ENCODE measurements at regions not wholly inside any gene's neighbourhood (a gene's known extent, or its start where the extent isn't known, plus 50 kb on each side); places are given as distances from the start of the nearest gene placed in this dataset.

- Histone ChIP-seq H4K91ac (ENCODE audit: insufficient read length, low read depth, low read length) (no peak overlapping the region), H3K14ac (ENCODE audit: insufficient read depth, low read length) (no peak overlapping the region), H3K27me3 (ENCODE audit: insufficient read depth, low read length) (no peaks in the 10 kb centered on the region), H3K4me2 (ENCODE audit: insufficient read depth, insufficient read length, low read length) (no peak overlapping the region), H2BK20ac (ENCODE audit: low read depth, low read length, poor library complexity, severe bottlenecking) (no peak overlapping the region), H3T11ph (ENCODE audit: low read length) (no peak overlapping the region), H3K56ac (ENCODE audit: insufficient read length, low read depth, low read length) (no peak overlapping the region), H4K5ac (ENCODE audit: insufficient read length, low read depth, low read length) (no peak overlapping the region), H2AFZ (ENCODE audit: low read length) (no peak overlapping the region), H3K4ac (ENCODE audit: low read depth, low read length) (no peak overlapping the region), H3K23ac (ENCODE audit: insufficient read length, low read depth, low read length) (no peak overlapping the region), H3K23me2 (ENCODE audit: insufficient read length, low read depth, low read length, poor library complexity, severe bottlenecking) (no peaks in the 10 kb centered on the region), H3K27ac (ENCODE audit: insufficient read length, low read depth, low read length) (no peak overlapping the region), H2AK5ac (ENCODE audit: insufficient read length, low read length) (no peak overlapping the region), H3K9me3 (ENCODE audit: control insufficient read depth, low read depth, low read length) (no peaks in the 10 kb centered on the region), H3K9ac (ENCODE audit: extremely low read depth, insufficient read length, low read length) (no peak overlapping the region), H3K4me1 (ENCODE audit: insufficient read depth, low read length) (no peaks in the 10 kb centered on the region), H3K79me1 (ENCODE audit: insufficient read depth, low read depth, low read length, poor library complexity, severe bottlenecking) (no peaks in the 10 kb centered on the region), H3K18ac (ENCODE audit: insufficient read length, low read depth, low read length) (no peak overlapping the region), H3K79me2 (ENCODE audit: insufficient read depth, low read length) (no peaks in the 10 kb centered on the region), H4K20me1 (ENCODE audit: control insufficient read depth, insufficient read depth, insufficient read length) (no peaks in the 10 kb centered on the region), H2BK5ac (ENCODE audit: insufficient read length, low read length) (no peak overlapping the region), H4K8ac (replicated peaks; ENCODE audit: insufficient read length, low read depth, low read length) (no peak overlapping the region), H2BK15ac (ENCODE audit: low read depth, low read length) (no peak overlapping the region), H2BK120ac (ENCODE audit: low read depth, low read length, poor library complexity, severe bottlenecking) (no peak overlapping the region), H2BK12ac (ENCODE audit: insufficient read length, low read depth, low read length) (no peak overlapping the region)
- no peak for TF ChIP-seq CTCF (conservative IDR thresholded peaks at IDR 0.05)
- Mint-ChIP-seq H3K36me3 (ENCODE audit: insufficient read depth in 1 of 3, low read depth in 3 of 3) (no peaks in the 10 kb centered on the region), H3K4me3 (no peak overlapping the region), H3K27me3 (ENCODE audit: low read depth) (peaks cover 10% of the 10 kb centered on the region), H3K9me3 (no peaks in the 10 kb centered on the region), H3K4me1 (peaks cover 0 to 10% of the 10 kb centered on the region in 2 experiments; a peak in 3 of 4 replicates), H3K27ac (0 out of 7 replicates have a peak overlapping the region, but pooled peaks of 1 of the 3 experiments have one; percentile 5)
- no peak for DNase-seq
- WGBS (ENCODE audit: extremely low coverage, insufficient read length, low lambda C conversion rate): no CpG with 5 or more reads among the region's 5 CpGs
Observed at GRCh38 chr5:6176102-6176693, 202.1 kb downstream of the MED10 start.
